ENCODE measurements at regions not wholly inside any gene's neighbourhood (a gene's known extent, or its start where the extent isn't known, plus 50 kb on each side); places are given as distances from the start of the nearest gene placed in this dataset.

DNA sequence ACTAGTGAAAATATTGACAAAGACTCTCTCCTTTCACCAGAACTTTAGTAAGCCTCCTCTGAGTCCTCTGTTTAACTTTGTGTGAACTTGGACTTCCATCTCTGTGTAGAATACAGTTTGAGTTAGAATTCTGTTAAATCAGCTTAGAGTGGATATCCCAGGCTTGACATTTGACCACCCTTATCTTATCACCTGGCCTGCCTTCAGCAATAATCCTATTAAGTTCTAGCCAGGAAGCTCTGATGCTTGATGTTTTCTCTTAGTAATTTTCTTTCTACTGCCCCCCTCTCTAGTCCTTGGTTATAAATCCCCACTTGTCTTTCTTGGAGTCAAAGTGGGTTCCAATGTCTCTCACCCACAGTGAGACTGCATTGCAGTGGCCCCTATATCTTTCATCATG is 702.7 kb upstream of the GCFC2 start:
- TF ChIP-seq, protein P1, sequence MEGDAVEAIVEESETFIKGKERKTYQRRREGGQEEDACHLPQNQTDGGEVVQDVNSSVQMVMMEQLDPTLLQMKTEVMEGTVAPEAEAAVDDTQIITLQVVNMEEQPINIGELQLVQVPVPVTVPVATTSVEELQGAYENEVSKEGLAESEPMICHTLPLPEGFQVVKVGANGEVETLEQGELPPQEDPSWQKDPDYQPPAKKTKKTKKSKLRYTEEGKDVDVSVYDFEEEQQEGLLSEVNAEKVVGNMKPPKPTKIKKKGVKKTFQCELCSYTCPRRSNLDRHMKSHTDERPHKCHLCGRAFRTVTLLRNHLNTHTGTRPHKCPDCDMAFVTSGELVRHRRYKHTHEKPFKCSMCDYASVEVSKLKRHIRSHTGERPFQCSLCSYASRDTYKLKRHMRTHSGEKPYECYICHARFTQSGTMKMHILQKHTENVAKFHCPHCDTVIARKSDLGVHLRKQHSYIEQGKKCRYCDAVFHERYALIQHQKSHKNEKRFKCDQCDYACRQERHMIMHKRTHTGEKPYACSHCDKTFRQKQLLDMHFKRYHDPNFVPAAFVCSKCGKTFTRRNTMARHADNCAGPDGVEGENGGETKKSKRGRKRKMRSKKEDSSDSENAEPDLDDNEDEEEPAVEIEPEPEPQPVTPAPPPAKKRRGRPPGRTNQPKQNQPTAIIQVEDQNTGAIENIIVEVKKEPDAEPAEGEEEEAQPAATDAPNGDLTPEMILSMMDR (conservative IDR thresholded peaks at IDR 0.05): no peak
- no peak for TF ChIP-seq ZFX (IDR thresholded peaks at IDR 0.05)

Data from C4-2B (cell line).